CMK (cell line): ENCODE measurements at regions not wholly inside any gene's neighbourhood (a gene's known extent, or its start where the extent isn't known, plus 50 kb on each side); places are given as distances from the start of the nearest gene placed in this dataset.
"Not testable (repeated sequence)": the region's sequence is repeated elsewhere in the genome, so short reads cannot be mapped to it uniquely, and the experiment has no call there.

Experiments used
- DNase-seq: peaks from one replicate; pipeline ENCODE4 v3.0.0-alpha.2; 2010; ENCODE audit warnings: low read depth

DNA sequence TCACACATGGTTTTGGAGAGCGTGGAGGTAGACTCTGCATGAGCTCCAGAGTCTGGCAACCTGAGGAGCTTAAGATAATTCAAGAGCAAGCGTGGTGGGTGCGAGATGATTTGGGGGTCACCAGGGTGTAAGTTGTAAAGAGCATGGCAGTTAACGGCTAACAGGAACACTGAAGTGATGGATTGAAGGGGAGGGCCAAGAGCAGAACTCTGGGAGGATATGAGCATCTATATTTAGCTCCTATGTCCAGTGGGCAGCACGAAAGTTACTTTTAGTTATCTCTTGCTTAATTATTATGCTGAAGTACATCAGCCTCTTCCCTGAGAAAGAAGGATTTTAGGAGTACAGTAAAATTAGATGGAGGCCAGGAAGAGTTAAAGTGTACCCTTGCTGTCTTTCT, 231.9 kb upstream of the HAND2 start:
- DNase-seq: no peak

- DNase-seq: no peak
These were observed 231.2 kb upstream of the HAND2 start for GRCh38 chr4:173761236-173761635.

DNA sequence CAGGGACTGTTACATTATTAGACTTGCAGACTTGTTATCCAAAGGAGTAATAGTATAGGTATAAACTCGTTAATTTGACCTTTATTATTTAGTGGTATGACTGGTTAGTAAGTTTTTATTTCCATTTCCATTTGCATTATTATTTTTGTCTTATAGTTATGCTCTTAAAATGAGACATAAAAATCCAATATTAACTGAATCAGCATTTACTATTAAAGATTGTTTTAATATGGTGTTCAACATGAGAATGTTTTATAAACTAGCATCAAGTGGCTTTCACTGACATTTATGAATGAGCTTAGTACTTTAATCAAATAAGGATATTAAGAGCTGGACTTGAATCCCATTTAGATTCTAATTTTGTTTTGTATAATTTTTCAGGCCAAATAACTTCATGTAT, 228.1 kb upstream of the HAND2 start:
- DNase-seq: no peak

DNA sequence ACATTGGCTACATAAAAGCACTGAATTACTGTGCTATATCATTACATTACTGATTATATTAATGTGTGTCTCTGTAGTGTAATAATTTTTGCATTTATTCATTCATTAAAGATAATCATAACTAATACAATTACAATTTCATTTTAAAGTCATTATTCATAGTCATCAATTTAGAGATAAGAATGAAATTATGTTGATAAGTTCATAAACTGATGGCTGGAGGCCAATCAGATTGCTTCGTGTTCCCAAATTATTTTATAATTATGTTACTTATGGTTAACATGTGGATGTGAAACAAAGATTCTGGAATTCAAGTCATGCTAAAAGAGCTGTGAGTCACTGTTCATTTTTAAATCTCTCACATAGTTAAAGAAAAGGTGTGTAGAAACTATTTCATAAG, 223.4 kb upstream of the HAND2 start:
- no peak for DNase-seq

GRCh38 chr4:173752610-173753230, 222.7 kb upstream of the HAND2 start:
- DNase-seq: peak; percentile 20

DNA sequence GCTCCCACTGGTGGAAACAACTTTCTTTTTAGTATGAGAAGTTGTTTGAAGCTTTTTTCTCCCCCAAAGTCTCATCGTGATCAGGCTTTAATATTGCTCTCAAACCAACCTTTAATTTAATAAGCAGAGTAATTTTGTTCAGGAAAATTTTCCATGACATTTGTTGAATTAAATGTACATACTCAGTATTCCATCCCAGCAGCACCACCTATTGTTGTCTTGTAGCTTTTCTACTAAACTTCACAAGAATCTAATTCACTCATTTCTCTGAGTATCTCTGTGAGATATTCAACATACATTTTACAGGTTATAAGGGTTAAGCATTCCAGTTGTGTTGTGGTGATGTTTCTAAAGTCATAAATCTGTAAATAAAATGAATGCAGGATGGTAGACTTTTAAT, 218.3 kb upstream of the HAND2 start:
- no peak for DNase-seq

DNA sequence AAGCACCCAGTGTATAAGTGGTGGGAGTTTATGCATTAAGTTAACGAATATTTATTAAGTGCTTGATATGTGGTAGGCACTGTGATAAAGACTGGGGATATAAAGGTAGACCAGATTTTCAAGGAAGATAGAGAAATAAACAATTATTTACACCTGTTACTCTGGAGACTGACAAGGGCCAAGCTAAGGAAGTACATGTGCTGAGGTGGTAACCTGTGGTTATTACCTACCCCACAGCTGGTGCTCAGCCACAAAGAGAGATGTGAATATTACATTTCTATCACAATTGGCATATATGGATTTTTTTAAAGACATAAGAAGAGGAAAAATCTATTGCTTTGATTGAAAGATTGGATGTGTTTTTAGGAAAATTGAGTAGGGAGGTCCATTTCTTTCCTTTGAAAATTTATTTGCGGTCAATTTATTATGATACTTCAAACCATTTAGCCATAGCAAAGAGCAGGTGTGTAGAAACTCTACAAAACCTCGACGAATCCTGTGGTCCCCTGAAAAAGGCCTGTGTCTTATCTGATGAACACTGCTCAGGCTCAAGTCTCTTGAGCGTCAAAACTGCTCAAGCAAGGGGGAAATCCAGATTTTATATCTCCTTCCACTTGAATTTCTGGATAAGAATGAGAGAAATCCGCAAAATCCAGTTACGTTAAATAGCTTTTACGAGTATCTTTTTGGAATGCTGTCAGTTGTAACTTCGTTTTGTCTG, 217.7 kb upstream of the HAND2 start:
- no peak for DNase-seq

DNA sequence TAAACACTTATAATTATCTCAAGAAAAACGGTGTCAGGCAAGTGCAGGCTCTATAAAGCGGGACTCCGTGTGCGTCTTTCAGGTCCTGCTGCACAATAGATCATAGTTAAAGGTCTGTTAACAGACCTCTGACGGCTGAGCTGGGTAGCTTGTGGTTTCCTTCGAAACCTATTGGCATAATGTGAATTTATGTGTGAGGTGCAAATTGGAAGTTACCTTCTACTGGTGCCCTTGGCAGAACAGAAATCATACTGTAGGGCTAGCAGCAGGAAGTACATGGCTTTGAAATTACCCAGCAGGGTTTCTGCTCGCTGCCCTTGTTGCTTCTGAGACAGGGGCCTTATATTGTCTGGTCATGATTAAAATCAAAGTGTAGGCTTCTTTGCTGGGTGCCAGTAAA, 216.4 kb upstream of the HAND2 start:
- no peak for DNase-seq

GRCh38 chr4:173745765-173746164, 215.7 kb upstream of the HAND2 start:
- no peak for DNase-seq

- no peak for DNase-seq
These were observed 206.8 kb upstream of the HAND2 start for GRCh38 chr4:173736840-173737239.

DNA sequence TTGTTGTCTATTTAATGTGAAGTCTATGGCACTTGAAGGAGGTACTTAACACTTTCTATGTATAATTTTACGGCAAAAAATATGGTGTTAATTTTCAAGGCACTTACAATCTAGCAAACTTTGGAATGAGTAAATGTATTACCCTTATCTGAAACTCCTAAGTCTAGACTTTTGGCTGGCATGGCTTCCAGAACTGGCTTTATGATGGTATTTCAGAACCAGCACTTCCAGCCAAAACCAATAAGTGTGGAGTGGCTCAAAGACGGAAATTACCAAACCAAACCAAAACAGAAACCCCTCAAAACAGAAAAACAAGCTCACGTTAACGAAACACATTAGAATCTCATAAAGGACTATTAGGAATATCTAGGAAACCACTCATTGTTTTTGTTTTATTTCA, 205.6 kb upstream of the HAND2 start:
- DNase-seq: no peak

DNA sequence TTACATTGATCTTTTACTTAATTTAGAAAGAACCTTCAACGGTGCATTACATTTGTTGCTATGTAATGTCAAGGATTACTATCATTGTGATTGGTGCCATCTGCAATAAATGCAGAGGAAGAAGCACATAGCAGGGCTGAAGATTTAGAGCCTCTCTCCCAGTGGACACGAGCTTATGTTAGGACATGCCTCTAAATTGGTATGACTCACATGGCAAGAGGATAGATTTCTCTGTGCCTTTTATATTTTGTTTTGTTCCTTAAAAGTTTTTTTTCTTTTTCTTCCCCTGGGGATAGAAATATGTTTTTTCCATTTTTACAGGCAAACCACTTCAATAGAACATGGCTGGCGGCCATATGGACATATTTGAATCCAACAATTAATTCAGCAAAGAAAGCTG, 205.0 kb upstream of the HAND2 start:
- DNase-seq: no peak

- DNase-seq: no peak
These were observed 201.2 kb upstream of the HAND2 start for GRCh38 chr4:173731257-173731656.

GRCh38 chr4:173722075-173722474, 192.0 kb upstream of the HAND2 start:
- no peak for DNase-seq

DNA sequence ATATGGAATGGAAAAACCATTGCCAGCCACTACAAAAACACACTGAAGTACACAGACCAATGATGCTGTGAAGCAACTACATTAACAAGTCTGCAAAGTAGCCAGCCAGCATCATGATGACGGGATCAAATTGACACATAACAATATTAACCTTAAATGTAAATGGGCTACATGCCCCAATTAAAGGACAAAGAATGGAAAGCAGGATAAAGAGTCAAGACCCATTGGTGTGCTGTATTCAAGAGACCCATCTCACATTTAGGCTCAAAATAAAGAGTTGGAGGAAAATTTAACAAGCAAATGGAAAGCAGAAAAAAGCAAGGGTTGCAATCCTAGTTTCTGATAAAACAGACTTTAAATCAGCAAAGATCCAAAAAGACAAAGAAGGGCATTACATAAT, 188.5 kb upstream of the HAND2 start:
- not testable (repeated sequence) for DNase-seq

DNA sequence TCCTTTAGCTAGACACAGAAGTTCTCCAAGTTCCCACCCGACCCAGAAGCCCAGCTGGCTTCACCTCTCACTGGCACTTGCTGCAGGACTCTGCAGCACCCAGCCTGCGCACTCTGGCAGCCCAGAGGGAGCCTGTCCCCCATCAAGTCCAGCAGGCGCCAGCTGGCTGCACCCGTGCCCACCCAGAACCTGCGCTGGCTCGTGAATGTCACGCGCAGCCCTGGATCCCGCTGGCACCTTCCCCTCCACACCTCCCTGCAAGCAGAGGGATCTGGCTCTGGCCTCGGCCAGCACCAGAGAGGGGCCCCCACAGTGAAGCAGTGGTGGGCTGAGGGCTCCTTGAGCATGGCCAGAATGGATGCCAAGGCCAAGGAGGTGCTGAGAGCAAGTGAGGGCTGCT, 187.6 kb upstream of the HAND2 start:
- DNase-seq: no peak

- DNase-seq: no peak
These were observed 184.4 kb upstream of the HAND2 start for GRCh38 chr4:173714456-173714855.

- DNase-seq: no peak
These were observed 183.0 kb upstream of the HAND2 start for GRCh38 chr4:173713026-173713425.

DNA sequence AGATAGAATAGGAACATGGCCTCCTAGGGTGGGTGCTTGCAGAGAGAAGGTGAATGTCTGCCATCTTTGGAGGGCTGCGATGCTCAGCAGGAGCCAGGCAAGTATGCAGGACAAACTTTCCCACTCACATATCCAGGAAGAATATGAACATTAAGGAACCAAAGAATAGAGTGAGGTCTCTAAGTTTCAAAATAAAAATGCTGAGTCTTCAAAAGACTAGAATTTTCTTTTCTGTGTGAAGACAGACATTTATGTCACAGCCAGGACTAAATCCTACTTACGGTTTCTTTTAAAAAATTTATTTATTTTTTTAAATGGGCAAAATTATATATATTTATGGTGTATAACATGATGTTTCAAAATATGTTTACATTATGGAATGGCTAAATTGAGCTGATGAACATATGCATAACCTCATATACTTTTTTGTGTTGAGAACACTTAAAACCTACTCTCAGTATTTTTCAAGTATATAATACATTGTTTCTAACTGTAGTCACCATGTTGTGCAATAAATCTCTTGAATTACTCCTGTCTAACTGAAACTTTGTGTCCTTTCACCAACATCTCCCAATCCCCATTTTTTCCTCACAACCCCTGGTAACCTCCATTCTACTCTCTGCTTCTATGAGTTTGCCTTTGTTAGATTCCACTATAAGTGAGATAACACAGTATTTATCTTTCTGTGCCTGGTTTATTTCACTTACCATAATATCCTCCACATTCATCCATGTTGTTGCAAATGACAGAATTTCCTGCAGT, 177.8 kb upstream of the HAND2 start:
- DNase-seq: no peak

- no peak for DNase-seq
These were observed 174.2 kb upstream of the HAND2 start for GRCh38 chr4:173704201-173704600.

GRCh38 chr4:173703021-173703420, 173.0 kb upstream of the HAND2 start:
- DNase-seq: no peak

DNA sequence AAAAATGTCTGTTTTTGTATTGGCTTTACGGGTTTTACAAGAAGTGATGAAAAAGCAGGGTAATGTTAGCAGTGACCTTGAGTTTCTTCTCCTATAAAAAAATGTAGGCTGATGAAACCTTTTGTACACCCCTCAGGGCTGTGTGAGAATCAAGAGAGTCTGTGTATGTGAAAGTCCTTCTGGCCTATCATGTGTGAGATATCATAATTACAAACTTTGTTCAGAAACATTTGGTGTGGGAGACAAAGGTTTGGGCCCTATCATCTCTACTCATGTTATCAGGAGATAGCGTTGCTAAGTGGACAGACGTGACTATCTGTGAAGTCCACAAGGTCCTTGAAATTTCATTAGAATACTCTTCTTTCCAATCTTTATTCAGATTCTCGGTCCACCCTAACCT, 170.6 kb upstream of the HAND2 start:
- no peak for DNase-seq

DNA sequence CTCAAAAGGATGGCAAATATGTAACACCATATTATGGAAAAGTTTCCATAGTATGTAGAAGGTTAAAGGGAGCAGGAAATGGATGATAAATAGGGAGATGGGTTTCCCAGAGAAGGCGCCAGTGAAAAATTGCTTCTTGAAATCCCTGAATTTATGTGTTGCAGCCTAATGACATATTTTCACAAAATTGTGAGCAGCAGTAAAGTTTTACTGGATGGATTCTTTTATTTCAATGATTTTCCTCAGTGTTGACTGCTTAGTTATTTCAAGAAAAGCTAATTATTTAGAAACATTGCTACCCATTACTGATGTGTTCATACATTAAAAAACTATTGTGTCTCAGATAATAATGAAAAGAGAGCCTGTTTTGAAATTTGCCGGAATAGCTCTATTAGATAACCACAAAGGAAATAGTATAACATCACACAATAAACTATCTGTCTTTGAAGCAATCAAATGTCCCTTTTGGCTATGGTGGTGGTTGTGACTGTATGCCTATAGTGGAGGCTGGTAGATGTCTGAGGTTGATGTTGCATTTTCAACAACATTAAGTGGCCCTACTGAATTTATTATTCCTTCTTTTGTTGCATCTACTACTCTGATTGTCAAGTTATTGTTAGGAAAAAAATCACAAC, 169.9 kb upstream of the HAND2 start:
- DNase-seq: no peak
